ENCODE measurements at regions not wholly inside any gene's neighbourhood (a gene's known extent, or its start where the extent isn't known, plus 50 kb on each side); places are given as distances from the start of the nearest gene placed in this dataset.

GRCh38 chr2:15784886-15785801 is 155.2 kb upstream of the MYCN start:
- H3K4me3 ChIP-seq = no peak overlapping the region
- TF ChIP-seq POLR2AphosphoS5 (IDR thresholded peaks at IDR 0.05) = no peak
- TF ChIP-seq POLR2A (IDR thresholded peaks at IDR 0.05) = no peak
- no peak for TF ChIP-seq CTCF (IDR thresholded peaks at IDR 0.05)
- no peaks in the 10 kb centered on the region for H3K4me1 ChIP-seq
- no peaks in the 10 kb centered on the region for H3K9me3 ChIP-seq
- DNase-seq (ENCODE audit: low spot score in 2 of 2) = no peak
- intact Hi-C loops (cut with DNase I; ENCODE audit: low total_unique reads) = no loop called here
- H3K36me3 ChIP-seq = no peaks in the 10 kb centered on the region
- peaks cover 0 to 10% of the 10 kb centered on the region in 2 donors for H3K27me3 ChIP-seq
- no peak overlapping the region for H3K27ac ChIP-seq

- H3K27me3 ChIP-seq = peaks cover 0 to 10% of the 10 kb centered on the region in 2 donors
- H3K4me1 ChIP-seq = no peaks in the 10 kb centered on the region
- no peaks in the 10 kb centered on the region for H3K9me3 ChIP-seq
- no peaks in the 10 kb centered on the region for H3K36me3 ChIP-seq
- intact Hi-C loops (cut with DNase I; ENCODE audit: low total_unique reads) = no loop called here
- no peak overlapping the region for H3K4me3 ChIP-seq
- H3K27ac ChIP-seq = no peak overlapping the region
- DNase-seq (ENCODE audit: low spot score in 2 of 2) = no peak
- TF ChIP-seq CTCF (IDR thresholded peaks at IDR 0.05) (no peak), POLR2A (IDR thresholded peaks at IDR 0.05) (no peak), POLR2AphosphoS5 (IDR thresholded peaks at IDR 0.05) (no peak)
Measured at GRCh38 chr2:15786003-15786654, 154.2 kb upstream of the MYCN start.

- Histone ChIP-seq H3K4me1 (no peaks in the 10 kb centered on the region), H3K27me3 (peaks cover 0 to 10% of the 10 kb centered on the region in 2 donors), H3K4me3 (no peak overlapping the region), H3K36me3 (no peaks in the 10 kb centered on the region), H3K27ac (no peak overlapping the region), H3K9me3 (no peaks in the 10 kb centered on the region)
- TF ChIP-seq POLR2A (IDR thresholded peaks at IDR 0.05) (no peak), POLR2AphosphoS5 (IDR thresholded peaks at IDR 0.05) (no peak), CTCF (IDR thresholded peaks at IDR 0.05) (no peak)
- DNase-seq (ENCODE audit: low spot score in 2 of 2) = no peak
- intact Hi-C loops (cut with DNase I; ENCODE audit: low total_unique reads) = no loop called here
Measured at GRCh38 chr2:15786901-15787300, 153.4 kb upstream of the MYCN start.

- no peak overlapping the region for H3K4me3 ChIP-seq
- H3K36me3 ChIP-seq = no peaks in the 10 kb centered on the region
- no peaks in the 10 kb centered on the region for H3K4me1 ChIP-seq
- no peak overlapping the region for H3K27ac ChIP-seq
- no peaks in the 10 kb centered on the region for H3K9me3 ChIP-seq
- TF ChIP-seq POLR2AphosphoS5 (IDR thresholded peaks at IDR 0.05) = no peak
- TF ChIP-seq CTCF (IDR thresholded peaks at IDR 0.05) = no peak
- TF ChIP-seq POLR2A (IDR thresholded peaks at IDR 0.05) = no peak
- intact Hi-C loops (cut with DNase I; ENCODE audit: low total_unique reads) = no loop called here
- H3K27me3 ChIP-seq = peaks cover 0 to 10% of the 10 kb centered on the region in 2 donors
- no peak for DNase-seq (ENCODE audit: low spot score in 2 of 2)
Measured at GRCh38 chr2:15787535-15788454, 152.6 kb upstream of the MYCN start.
